AG09309 (cell line): ENCODE measurements at regions not wholly inside any gene's neighbourhood (a gene's known extent, or its start where the extent isn't known, plus 50 kb on each side); places are given as distances from the start of the nearest gene placed in this dataset.

ENCODE experiments used
- DNase-seq: peaks from one replicate; pipeline ENCODE4 v3.0.0-alpha.2; 2010; ENCODE audit warnings: low read depth
- H3K4me3 ChIP-seq: 2 replicates; pipeline ENCODE4 v1.5.1; 2011; ENCODE audit warnings: mild to moderate bottlenecking, low read depth, low read length, moderate library complexity; ENCODE audit not compliant: control insufficient read depth
- CTCF ChIP-seq: IDR thresholded peaks from 2 replicates; pipeline ENCODE4 v1.5.1; 2011; ENCODE audit warnings: mild to moderate bottlenecking, low read depth, low read length, inconsistent platforms; ENCODE audit not compliant: insufficient read depth, control insufficient read depth; ENCODE audit errors: missing control alignments

GRCh38 chr18:40524881-40525280, 1430.2 kb upstream of the PIK3C3 start:
- no peak for DNase-seq
- no peak overlapping the region for H3K4me3 ChIP-seq
- no peak for TF ChIP-seq CTCF

- no peak for DNase-seq
- no peak overlapping the region for H3K4me3 ChIP-seq
- TF ChIP-seq CTCF = no peak
Observed at GRCh38 chr18:40523287-40523686, 1431.7 kb upstream of the PIK3C3 start.

GRCh38 chr18:40501026-40501425, 1454.0 kb upstream of the PIK3C3 start:
- no peak for TF ChIP-seq CTCF

GRCh38 chr18:40494603-40495002, 1460.4 kb upstream of the PIK3C3 start:
- DNase-seq = no peak
- no peak overlapping the region for H3K4me3 ChIP-seq
- TF ChIP-seq CTCF = no peak

More at GRCh38 chr18:40501026-40501425, 1454.0 kb upstream of the PIK3C3 start:
- no peak for DNase-seq
- no peak overlapping the region for H3K4me3 ChIP-seq

GRCh38 chr18:40493316-40493715, 1461.7 kb upstream of the PIK3C3 start:
- no peak overlapping the region for H3K4me3 ChIP-seq
- no peak for TF ChIP-seq CTCF
- no peak for DNase-seq

- DNase-seq = no peak
- no peak overlapping the region for H3K4me3 ChIP-seq
- TF ChIP-seq CTCF = no peak
Observed at GRCh38 chr18:40489301-40489700, 1465.7 kb upstream of the PIK3C3 start.

- TF ChIP-seq CTCF = no peak
- DNase-seq = no peak
- no peak overlapping the region for H3K4me3 ChIP-seq
Observed at GRCh38 chr18:40485318-40485717, 1469.7 kb upstream of the PIK3C3 start.
